H1 (cell line): ENCODE measurements at regions not wholly inside any gene's neighbourhood (a gene's known extent, or its start where the extent isn't known, plus 50 kb on each side); places are given as distances from the start of the nearest gene placed in this dataset.

Experiments used
- RXRA ChIP-seq: IDR thresholded peaks from 2 replicates; pipeline ENCODE4 v1.6.1; 2011; ENCODE audit warnings: low read depth, mild to moderate bottlenecking, low read length, moderate library complexity; ENCODE audit not compliant: insufficient read depth
- YY1 ChIP-seq: IDR thresholded peaks from 2 replicates; pipeline ENCODE4 v1.6.1; 2011; ENCODE audit warnings: low read depth, mild to moderate bottlenecking, low read length

DNA sequence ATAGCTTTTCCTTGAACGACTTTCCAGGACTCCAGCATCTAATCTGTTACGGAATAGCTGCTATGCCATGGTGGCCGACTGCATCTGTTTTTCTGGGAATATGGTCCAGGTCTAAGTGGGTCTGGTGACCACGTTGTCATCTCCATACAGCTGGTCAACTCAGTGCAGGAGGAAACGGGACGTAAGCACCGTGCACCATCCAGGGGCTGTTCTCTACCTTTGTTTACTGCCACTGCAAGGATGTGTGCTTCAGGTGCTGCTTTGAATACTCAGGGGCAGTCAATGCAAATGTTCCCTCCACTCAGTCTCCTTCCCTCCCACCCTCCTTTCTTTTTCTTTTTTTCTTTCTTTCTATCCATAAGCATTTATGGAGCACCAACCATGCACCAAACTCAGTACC is 648.2 kb downstream of the VRK1 start (continued):
- TF ChIP-seq YY1 (no peak), RXRA (no peak)
